ENCODE measurements at regions not wholly inside any gene's neighbourhood (a gene's known extent, or its start where the extent isn't known, plus 50 kb on each side); places are given as distances from the start of the nearest gene placed in this dataset.
"Not testable (repeated sequence)": the region's sequence is repeated elsewhere in the genome, so short reads cannot be mapped to it uniquely, and the experiment has no call there.

DNA sequence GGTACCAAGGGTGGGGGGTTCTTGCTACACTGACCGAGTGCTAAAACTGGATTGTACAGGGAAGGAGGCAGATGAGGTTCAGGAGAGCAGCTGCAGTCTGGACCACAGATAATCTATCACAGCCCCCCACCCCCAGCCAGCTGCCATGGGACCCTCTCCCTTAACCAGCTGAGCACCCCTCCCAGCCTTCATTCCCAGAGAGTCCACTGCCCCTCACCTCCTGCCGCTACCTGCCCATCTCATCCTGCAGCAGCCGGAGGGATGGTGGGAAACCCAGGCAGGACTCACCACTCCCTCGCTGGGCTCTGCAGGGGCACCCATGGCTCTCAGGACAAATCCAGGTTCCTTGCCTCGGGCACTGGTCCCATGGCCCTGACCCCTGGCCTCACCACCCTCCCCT is 66.7 kb downstream of the MRPL36 start:
- H3K4me3 ChIP-seq, result no peak overlapping the region
- TF ChIP-seq, protein P1, sequence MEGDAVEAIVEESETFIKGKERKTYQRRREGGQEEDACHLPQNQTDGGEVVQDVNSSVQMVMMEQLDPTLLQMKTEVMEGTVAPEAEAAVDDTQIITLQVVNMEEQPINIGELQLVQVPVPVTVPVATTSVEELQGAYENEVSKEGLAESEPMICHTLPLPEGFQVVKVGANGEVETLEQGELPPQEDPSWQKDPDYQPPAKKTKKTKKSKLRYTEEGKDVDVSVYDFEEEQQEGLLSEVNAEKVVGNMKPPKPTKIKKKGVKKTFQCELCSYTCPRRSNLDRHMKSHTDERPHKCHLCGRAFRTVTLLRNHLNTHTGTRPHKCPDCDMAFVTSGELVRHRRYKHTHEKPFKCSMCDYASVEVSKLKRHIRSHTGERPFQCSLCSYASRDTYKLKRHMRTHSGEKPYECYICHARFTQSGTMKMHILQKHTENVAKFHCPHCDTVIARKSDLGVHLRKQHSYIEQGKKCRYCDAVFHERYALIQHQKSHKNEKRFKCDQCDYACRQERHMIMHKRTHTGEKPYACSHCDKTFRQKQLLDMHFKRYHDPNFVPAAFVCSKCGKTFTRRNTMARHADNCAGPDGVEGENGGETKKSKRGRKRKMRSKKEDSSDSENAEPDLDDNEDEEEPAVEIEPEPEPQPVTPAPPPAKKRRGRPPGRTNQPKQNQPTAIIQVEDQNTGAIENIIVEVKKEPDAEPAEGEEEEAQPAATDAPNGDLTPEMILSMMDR (IDR thresholded peaks at IDR 0.05), result no peak
- TF ChIP-seq EP300 (IDR thresholded peaks at IDR 0.05) (no peak), POLR2A (IDR thresholded peaks at IDR 0.05; ENCODE audit: low read depth) (no peak), POLR2AphosphoS5 (IDR thresholded peaks at IDR 0.05) (no peak)
- no peaks in the 10 kb centered on the region for H3K4me1 ChIP-seq
- H3K27ac ChIP-seq (replicated peaks in 1 of 4), result no peak overlapping the region
- H3K36me3 ChIP-seq, result no peaks in the 10 kb centered on the region
- H3K27me3 ChIP-seq, result peaks cover 0 to 47% (median under 1%) of the 10 kb centered on the region in 4 donors
- no peaks in the 10 kb centered on the region for H3K9me3 ChIP-seq
- intact Hi-C loops (cut with DNase I), result no loop called here
- 77% methylated on average over 5 of the region's 5 CpGs for WGBS
- DNase-seq (ENCODE audit: extremely low spot score), result no peak

GRCh38 chr5:1732238-1732941 is 67.2 kb downstream of the MRPL36 start:
- intact Hi-C loops (cut with DNase I), result no loop called here
- H3K4me1 ChIP-seq, result no peaks in the 10 kb centered on the region
- H3K27me3 ChIP-seq, result peaks cover 0 to 45% (median 0%) of the 10 kb centered on the region in 4 donors
- DNase-seq (ENCODE audit: extremely low spot score), result no peak
- no peak overlapping the region for H3K4me3 ChIP-seq
- WGBS, result 87% methylated on average over 8 of the region's 9 CpGs
- H3K36me3 ChIP-seq, result no peaks in the 10 kb centered on the region
- no peaks in the 10 kb centered on the region for H3K9me3 ChIP-seq
- no peak for TF ChIP-seq POLR2AphosphoS5 (IDR thresholded peaks at IDR 0.05)
- no peak for TF ChIP-seq POLR2A (IDR thresholded peaks at IDR 0.05; ENCODE audit: low read depth)
- TF ChIP-seq, protein P1 (IDR thresholded peaks at IDR 0.05), result no peak
- no peak for TF ChIP-seq EP300 (IDR thresholded peaks at IDR 0.05)
- H3K27ac ChIP-seq (replicated peaks in 1 of 4), result no peak overlapping the region

- H3K36me3 ChIP-seq; H3K4me1 ChIP-seq; intact Hi-C loops (cut with DNase I); DNase-seq (ENCODE audit: extremely low spot score); H3K4me3 ChIP-seq; H3K27ac ChIP-seq (replicated peaks in 1 of 4); H3K9me3 ChIP-seq: not testable (repeated sequence)
- 100% methylated on average over 1 of the region's 4 CpGs for WGBS
- peaks cover 0 to 46% (median 0%) of the 10 kb centered on the region in 4 donors for H3K27me3 ChIP-seq
Observed at GRCh38 chr5:1731855-1732237, 67.8 kb downstream of the MRPL36 start.

DNA sequence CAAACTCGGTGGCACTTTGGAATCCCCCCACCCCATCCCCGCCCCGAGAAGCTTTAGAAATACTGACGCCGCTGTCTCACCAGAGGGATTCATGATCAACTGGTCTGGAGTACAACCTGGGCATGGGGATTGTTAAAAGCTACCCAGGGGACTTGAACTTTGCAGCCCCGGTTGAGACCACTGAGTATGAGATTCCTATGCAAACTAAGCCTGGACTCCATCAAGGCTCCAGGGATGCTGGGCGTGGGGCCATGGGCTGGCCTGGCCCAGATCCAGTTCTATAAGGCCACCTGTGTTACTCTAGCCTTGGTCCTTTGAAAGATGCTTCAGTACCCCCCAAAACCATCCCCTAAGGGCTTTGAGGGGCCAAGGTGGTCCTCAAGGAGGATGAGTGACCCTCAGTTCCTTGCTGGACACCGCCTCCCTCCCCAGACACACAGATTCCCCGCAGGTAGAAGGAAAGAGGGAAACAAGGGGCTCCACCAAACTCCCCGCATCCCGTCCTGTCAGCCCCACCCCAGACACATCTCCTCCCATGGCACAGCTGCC is 68.5 kb downstream of the MRPL36 start:
- Histone ChIP-seq H3K27me3 (peaks cover 0 to 52% (median 0%) of the 10 kb centered on the region in 4 donors), H3K9me3 (no peaks in the 10 kb centered on the region), H3K4me3 (no peak overlapping the region), H3K27ac (replicated peaks in 1 of 4) (no peak overlapping the region), H3K4me1 (no peaks in the 10 kb centered on the region), H3K36me3 (no peaks in the 10 kb centered on the region)
- DNase-seq (ENCODE audit: extremely low spot score), result no peak
- TF ChIP-seq POLR2A (IDR thresholded peaks at IDR 0.05; ENCODE audit: low read depth), result no peak
- TF ChIP-seq, protein P1 (IDR thresholded peaks at IDR 0.05), result no peak
- no peak for TF ChIP-seq EP300 (IDR thresholded peaks at IDR 0.05)
- TF ChIP-seq POLR2AphosphoS5 (IDR thresholded peaks at IDR 0.05), result no peak
- intact Hi-C loops (cut with DNase I), result no loop called here
- WGBS, result 87% methylated on average over 11 of the region's 11 CpGs

- no peak for DNase-seq (ENCODE audit: extremely low spot score)
- WGBS, result 75% methylated on average over 7 of the region's 7 CpGs
- peaks cover 0 to 56% (median 0%) of the 10 kb centered on the region in 4 donors for H3K27me3 ChIP-seq
Observed at GRCh38 chr5:1730487-1730847, 69.2 kb downstream of the MRPL36 start.

More at GRCh38 chr5:1730487-1730847, 69.2 kb downstream of the MRPL36 start:
- Histone ChIP-seq H3K9me3 (no peaks in the 10 kb centered on the region), H3K36me3 (no peaks in the 10 kb centered on the region), H3K27ac (replicated peaks in 1 of 4) (no peak overlapping the region), H3K4me3 (no peak overlapping the region), H3K4me1 (peaks cover 0 to 1% (median 0%) of the 10 kb centered on the region in 4 donors)
- TF ChIP-seq POLR2A (IDR thresholded peaks at IDR 0.05; ENCODE audit: low read depth), result no peak
- no peak for TF ChIP-seq POLR2AphosphoS5 (IDR thresholded peaks at IDR 0.05)
- TF ChIP-seq, protein P1 (IDR thresholded peaks at IDR 0.05), result no peak
- TF ChIP-seq EP300 (IDR thresholded peaks at IDR 0.05), result no peak
- intact Hi-C loops (cut with DNase I), result no loop called here
